ENCODE measurements at regions not wholly inside any gene's neighbourhood (a gene's known extent, or its start where the extent isn't known, plus 50 kb on each side); places are given as distances from the start of the nearest gene placed in this dataset.

DNA sequence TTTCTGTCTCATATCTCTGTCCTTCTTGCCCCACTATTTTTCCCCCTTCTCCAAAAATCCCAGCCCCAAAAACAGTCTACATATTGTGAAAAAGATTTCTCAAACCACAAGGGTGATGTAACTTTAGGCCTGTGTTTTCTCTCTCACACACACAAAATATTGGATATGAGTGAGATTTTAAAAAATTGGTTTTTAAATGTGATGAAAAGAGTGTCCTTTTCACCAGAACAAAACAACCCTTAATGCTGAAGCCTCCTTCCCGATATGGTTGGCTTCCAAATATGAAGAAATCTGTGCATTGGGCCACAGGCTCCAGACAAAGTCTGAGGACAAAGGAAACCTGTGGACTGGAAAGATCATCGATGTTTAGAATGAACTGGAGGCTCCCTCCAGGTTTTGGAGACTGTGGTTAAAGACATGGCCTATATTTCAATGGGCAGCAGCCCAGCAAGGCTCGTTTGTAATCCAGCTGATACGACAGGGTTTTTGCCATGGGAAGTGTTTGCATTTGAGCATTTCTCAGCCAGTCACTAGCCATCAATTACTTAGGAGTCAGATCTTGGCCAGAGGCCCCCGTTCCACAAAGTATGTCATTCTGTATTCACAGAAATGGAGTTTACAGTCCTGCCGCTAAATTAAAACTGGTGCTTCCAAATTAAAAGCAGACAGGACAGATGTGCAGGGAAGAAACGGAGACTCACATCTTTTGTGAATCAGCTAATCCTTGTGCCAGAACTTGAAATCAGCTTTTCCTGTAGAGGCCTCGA, 546.3 kb downstream of the EBF1 start:
- Histone ChIP-seq H3K9me3 (replicated peaks; ENCODE audit: insufficient read depth, low read length) (no peaks in the 10 kb centered on the region), H3K27me3 (replicated peaks; ENCODE audit: insufficient read depth, low read length) (no peaks in the 10 kb centered on the region), H3K4me2 (ENCODE audit: low read depth, low read length) (no peak overlapping the region), H3K9ac (ENCODE audit: low read length) (no peak overlapping the region), H3K4me3 (ENCODE audit: low read length) (no peak overlapping the region), H3F3A (ENCODE audit: insufficient read depth, low read length) (no peaks in the 10 kb centered on the region), H4K20me1 (ENCODE audit: insufficient read depth, low read length) (no peaks in the 10 kb centered on the region), H3K4me1 (ENCODE audit: low read length) (no peaks in the 10 kb centered on the region), H3K27ac (ENCODE audit: low read length) (no peak overlapping the region), H2AFZ (ENCODE audit: low read length) (no peak overlapping the region), H3K36me3 (replicated peaks; ENCODE audit: insufficient read depth, low read length) (no peaks in the 10 kb centered on the region), H3K79me2 (ENCODE audit: low read length) (no peaks in the 10 kb centered on the region), H3K9me2 (replicated peaks; ENCODE audit: insufficient read depth, low read length) (no peaks in the 10 kb centered on the region)
- no peak for DNase-seq
- TF ChIP-seq EZH2 (optimal IDR thresholded peaks at IDR 0.05; ENCODE audit: low read depth, low read length) (no peak), EZH2phosphoT487 (IDR thresholded peaks at IDR 0.05; ENCODE audit: low read length) (no peak)
- TF ChIP-seq, protein P1, sequence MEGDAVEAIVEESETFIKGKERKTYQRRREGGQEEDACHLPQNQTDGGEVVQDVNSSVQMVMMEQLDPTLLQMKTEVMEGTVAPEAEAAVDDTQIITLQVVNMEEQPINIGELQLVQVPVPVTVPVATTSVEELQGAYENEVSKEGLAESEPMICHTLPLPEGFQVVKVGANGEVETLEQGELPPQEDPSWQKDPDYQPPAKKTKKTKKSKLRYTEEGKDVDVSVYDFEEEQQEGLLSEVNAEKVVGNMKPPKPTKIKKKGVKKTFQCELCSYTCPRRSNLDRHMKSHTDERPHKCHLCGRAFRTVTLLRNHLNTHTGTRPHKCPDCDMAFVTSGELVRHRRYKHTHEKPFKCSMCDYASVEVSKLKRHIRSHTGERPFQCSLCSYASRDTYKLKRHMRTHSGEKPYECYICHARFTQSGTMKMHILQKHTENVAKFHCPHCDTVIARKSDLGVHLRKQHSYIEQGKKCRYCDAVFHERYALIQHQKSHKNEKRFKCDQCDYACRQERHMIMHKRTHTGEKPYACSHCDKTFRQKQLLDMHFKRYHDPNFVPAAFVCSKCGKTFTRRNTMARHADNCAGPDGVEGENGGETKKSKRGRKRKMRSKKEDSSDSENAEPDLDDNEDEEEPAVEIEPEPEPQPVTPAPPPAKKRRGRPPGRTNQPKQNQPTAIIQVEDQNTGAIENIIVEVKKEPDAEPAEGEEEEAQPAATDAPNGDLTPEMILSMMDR (IDR thresholded peaks at IDR 0.05; ENCODE audit: low read length) = no peak

DNA sequence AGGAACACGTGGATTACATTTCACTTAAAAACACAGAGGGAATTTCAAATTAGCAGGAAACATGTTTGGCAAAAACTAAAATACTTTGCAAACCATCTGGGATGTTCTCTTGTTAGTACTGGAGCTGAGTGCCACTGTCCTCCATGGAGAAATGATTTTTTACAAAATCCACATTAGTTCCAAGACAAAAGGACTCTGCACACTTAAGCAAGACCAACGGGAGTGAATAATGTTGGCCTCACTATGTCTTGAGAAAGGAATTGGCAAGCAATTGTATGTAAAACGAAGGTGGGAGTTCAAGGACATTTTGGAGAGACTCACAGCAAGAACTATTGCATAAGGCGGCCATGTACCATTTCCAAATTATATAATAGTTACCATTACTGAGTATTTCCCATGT, 547.5 kb downstream of the EBF1 start:
- Histone ChIP-seq H2AFZ (ENCODE audit: low read length) (no peak overlapping the region), H3K36me3 (replicated peaks; ENCODE audit: insufficient read depth, low read length) (no peaks in the 10 kb centered on the region), H4K20me1 (ENCODE audit: insufficient read depth, low read length) (no peaks in the 10 kb centered on the region), H3K4me3 (ENCODE audit: low read length) (no peak overlapping the region), H3K4me2 (ENCODE audit: low read depth, low read length) (no peak overlapping the region), H3K9ac (ENCODE audit: low read length) (no peak overlapping the region), H3K79me2 (ENCODE audit: low read length) (no peaks in the 10 kb centered on the region), H3K4me1 (ENCODE audit: low read length) (no peaks in the 10 kb centered on the region), H3K27ac (ENCODE audit: low read length) (no peak overlapping the region), H3K9me2 (replicated peaks; ENCODE audit: insufficient read depth, low read length) (no peaks in the 10 kb centered on the region), H3K27me3 (replicated peaks; ENCODE audit: insufficient read depth, low read length) (no peaks in the 10 kb centered on the region), H3K9me3 (replicated peaks; ENCODE audit: insufficient read depth, low read length) (no peaks in the 10 kb centered on the region), H3F3A (ENCODE audit: insufficient read depth, low read length) (no peaks in the 10 kb centered on the region)
- no peak for DNase-seq
- TF ChIP-seq EZH2 (optimal IDR thresholded peaks at IDR 0.05; ENCODE audit: low read depth, low read length) (no peak), EZH2phosphoT487 (IDR thresholded peaks at IDR 0.05; ENCODE audit: low read length) (no peak)
- TF ChIP-seq, protein P1 (IDR thresholded peaks at IDR 0.05; ENCODE audit: low read length) = no peak

DNA sequence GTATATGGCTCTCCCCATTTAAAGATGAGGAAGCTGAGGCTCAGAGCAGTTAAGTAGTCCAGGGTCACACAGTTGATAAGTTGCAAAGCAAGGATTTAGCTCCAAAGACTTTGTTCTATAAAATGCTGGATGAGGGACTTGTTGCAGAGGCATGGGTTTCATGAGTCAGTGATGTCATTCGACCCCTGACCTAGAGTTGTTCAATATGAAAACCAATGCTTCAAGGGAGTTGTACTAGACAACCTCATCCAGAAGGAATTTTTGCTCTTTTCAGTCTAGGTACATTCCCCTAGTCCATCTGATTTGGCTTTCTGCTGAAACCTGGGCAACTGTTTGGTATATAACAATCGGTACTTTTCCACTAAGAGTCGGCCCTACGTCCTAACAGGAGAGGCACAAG, 550.4 kb downstream of the EBF1 start:
- Histone ChIP-seq H3K36me3 (replicated peaks; ENCODE audit: insufficient read depth, low read length) (no peaks in the 10 kb centered on the region), H2AFZ (ENCODE audit: low read length) (no peak overlapping the region)

More for the DNA sequence above, 550.4 kb downstream of the EBF1 start:
- Histone ChIP-seq H3K4me3 (ENCODE audit: low read length) (no peak overlapping the region), H3K9me3 (replicated peaks; ENCODE audit: insufficient read depth, low read length) (no peaks in the 10 kb centered on the region), H3K9me2 (replicated peaks; ENCODE audit: insufficient read depth, low read length) (no peaks in the 10 kb centered on the region), H4K20me1 (ENCODE audit: insufficient read depth, low read length) (no peaks in the 10 kb centered on the region), H3K79me2 (ENCODE audit: low read length) (no peaks in the 10 kb centered on the region), H3K27me3 (replicated peaks; ENCODE audit: insufficient read depth, low read length) (no peaks in the 10 kb centered on the region), H3K4me2 (ENCODE audit: low read depth, low read length) (no peak overlapping the region), H3K27ac (ENCODE audit: low read length) (no peak overlapping the region), H3F3A (ENCODE audit: insufficient read depth, low read length) (no peaks in the 10 kb centered on the region), H3K4me1 (ENCODE audit: low read length) (0 out of 2 replicates have a peak, but pooled peaks cover 4% of the 10 kb centered on the region), H3K9ac (ENCODE audit: low read length) (no peak overlapping the region)
- TF ChIP-seq, protein P1 (IDR thresholded peaks at IDR 0.05; ENCODE audit: low read length) = no peak
- TF ChIP-seq EZH2phosphoT487 (IDR thresholded peaks at IDR 0.05; ENCODE audit: low read length) = no peak
- no peak for TF ChIP-seq EZH2 (optimal IDR thresholded peaks at IDR 0.05; ENCODE audit: low read depth, low read length)
- DNase-seq = no peak

Data from MM.1S (cell line).